Colonic mucosa (tissue), 4 donors: ENCODE measurements at regions not wholly inside any gene's neighbourhood (a gene's known extent, or its start where the extent isn't known, plus 50 kb on each side); places are given as distances from the start of the nearest gene placed in this dataset.

ENCODE experiments used
- DNase-seq: peaks from one replicate; pipeline ENCODE4 v3.0.0-alpha.2; 2020
- H3K27ac ChIP-seq: fragments of 200-600 bp; one replicate; pipeline ENCODE4 v1.8.0; 2021
- H3K27me3 ChIP-seq: fragments of 200-600 bp; one replicate; pipeline ENCODE4 v1.8.0; 2021
- H3K36me3 ChIP-seq: fragments of 200-600 bp; one replicate; pipeline ENCODE4 v1.8.0; 2021
- H3K4me1 ChIP-seq: fragments of 200-600 bp; one replicate; pipeline ENCODE4 v1.8.0; 2021; ENCODE audit warnings: mild to moderate bottlenecking
- H3K4me3 ChIP-seq: fragments of 200-600 bp; one replicate; pipeline ENCODE4 v1.8.0; 2021
- H3K9ac ChIP-seq, 2 donors: one replicate each; pipeline ENCODE4 v1.7.0; 2013; ENCODE audit warnings: control low read depth in 2 of 2, low read depth in 2 of 2, low read length in 2 of 2
- H3K9me3 ChIP-seq: fragments of 200-600 bp; one replicate; pipeline ENCODE4 v1.8.0; 2021
- CTCF ChIP-seq: fragments of 200-600 bp; IDR thresholded peaks from one replicate; pipeline ENCODE4 v1.8.0; 2022; ENCODE audit warnings: antibody characterized with exemption, mild to moderate bottlenecking
- intact Hi-C: fragments of 100-400 bp; cut with DNase I; formaldehyde crosslinking; loops from one replicate; pipeline ENCODE4 v1.14.1; 2022
- donor health status: healthy.
- donor health status: DM: no; HTN: no; CAD: no.
- donor health status: DM: no; HTN: no; CAD: no.

- H3K9ac ChIP-seq, result no peak overlapping the region
- H3K4me1 ChIP-seq, result no peaks in the 10 kb centered on the region
- H3K9me3 ChIP-seq, result no peaks in the 10 kb centered on the region
- H3K27ac ChIP-seq, result no peak overlapping the region
- no peaks in the 10 kb centered on the region for H3K27me3 ChIP-seq
- H3K36me3 ChIP-seq, result no peaks in the 10 kb centered on the region
- no peak for DNase-seq
- intact Hi-C loops, result no loop called here
- no peak overlapping the region for H3K4me3 ChIP-seq
- no peak for TF ChIP-seq CTCF
Measured at GRCh38 chr22:49561976-49562375, 265.7 kb downstream of the BRD1 start.

- no peak overlapping the region for H3K9ac ChIP-seq
- no peaks in the 10 kb centered on the region for H3K27me3 ChIP-seq
- no peak for DNase-seq
- TF ChIP-seq CTCF, result no peak
- no peaks in the 10 kb centered on the region for H3K4me1 ChIP-seq
- no peaks in the 10 kb centered on the region for H3K36me3 ChIP-seq
- no peak overlapping the region for H3K4me3 ChIP-seq
- H3K9me3 ChIP-seq, result no peaks in the 10 kb centered on the region
- intact Hi-C loops, result no loop called here
- no peak overlapping the region for H3K27ac ChIP-seq
Measured at GRCh38 chr22:49561338-49561737, 266.3 kb downstream of the BRD1 start.

GRCh38 chr22:49555526-49555925, 272.1 kb downstream of the BRD1 start:
- Histone ChIP-seq H3K27me3 (no peaks in the 10 kb centered on the region), H3K9me3 (no peaks in the 10 kb centered on the region), H3K4me1 (no peaks in the 10 kb centered on the region), H3K36me3 (no peaks in the 10 kb centered on the region), H3K27ac (no peak overlapping the region), H3K4me3 (no peak overlapping the region), H3K9ac (no peak overlapping the region)
- no peak for TF ChIP-seq CTCF
- intact Hi-C loops, result no loop called here
- DNase-seq, result no peak

DNA sequence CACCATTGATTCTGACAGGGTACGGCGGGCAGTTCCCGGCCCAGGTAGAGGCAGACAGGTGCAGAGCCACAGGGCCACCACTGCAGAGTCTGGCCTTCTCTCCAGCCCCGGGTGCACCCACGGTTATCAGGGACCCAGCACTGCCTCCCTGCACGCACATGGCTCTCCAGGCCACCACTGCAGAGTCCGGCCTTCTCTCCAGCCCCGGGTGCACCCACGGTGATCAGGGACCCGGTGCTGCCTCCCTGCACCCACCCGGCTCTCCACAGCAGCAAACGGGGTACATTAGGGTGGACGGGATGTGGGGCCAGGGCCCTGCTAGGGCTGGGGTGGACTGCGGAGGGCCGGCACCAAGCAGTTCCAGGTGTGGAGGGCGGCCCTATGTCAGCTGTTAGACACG, 272.9 kb downstream of the BRD1 start:
- no peaks in the 10 kb centered on the region for H3K9me3 ChIP-seq
- H3K27me3 ChIP-seq, result no peaks in the 10 kb centered on the region
- intact Hi-C loops, result no loop called here
- H3K4me1 ChIP-seq, result no peaks in the 10 kb centered on the region
- H3K4me3 ChIP-seq, result no peak overlapping the region
- no peak for TF ChIP-seq CTCF
- DNase-seq, result no peak
- no peak overlapping the region for H3K27ac ChIP-seq
- H3K9ac ChIP-seq, result no peak overlapping the region
- H3K36me3 ChIP-seq, result no peaks in the 10 kb centered on the region

GRCh38 chr22:49554296-49554625, 273.4 kb downstream of the BRD1 start:
- Histone ChIP-seq H3K4me3 (no peak overlapping the region), H3K4me1 (no peaks in the 10 kb centered on the region), H3K36me3 (no peaks in the 10 kb centered on the region), H3K9ac (no peak overlapping the region), H3K9me3 (no peaks in the 10 kb centered on the region), H3K27me3 (no peaks in the 10 kb centered on the region), H3K27ac (no peak overlapping the region)
- no peak for DNase-seq
- no peak for TF ChIP-seq CTCF
- intact Hi-C loops, result no loop called here
